Fibroblast of lung (primary cell): ENCODE measurements at regions not wholly inside any gene's neighbourhood (a gene's known extent, or its start where the extent isn't known, plus 50 kb on each side); places are given as distances from the start of the nearest gene placed in this dataset.

ENCODE experiments used
- DNase-seq, 2 donors: peaks; one replicate each; pipeline versions ENCODE4 v3.0.0 to v3.0.0-alpha.2; 2010; ENCODE audit warnings: low read depth in 2 of 2
- H2AFZ ChIP-seq: 2 replicates; pipeline ENCODE4 v1.5.1; 2012; ENCODE audit warnings: low read length, control low read depth, inconsistent platforms
- H3K27ac ChIP-seq: 2 replicates; pipeline ENCODE4 v1.5.1; 2011; ENCODE audit warnings: low read length, control low read depth; ENCODE audit not compliant: insufficient read depth
- H3K27me3 ChIP-seq: 2 replicates; pipeline ENCODE4 v1.5.1; 2011; ENCODE audit warnings: mild to moderate bottlenecking, low read length; ENCODE audit not compliant: control insufficient read depth, insufficient read depth
- H3K36me3 ChIP-seq: 2 replicates; pipeline ENCODE4 v1.5.1; 2011; ENCODE audit warnings: low read length; ENCODE audit not compliant: control insufficient read depth, insufficient read depth
- H3K4me1 ChIP-seq: 2 replicates; pipeline ENCODE4 v1.5.1; 2011; ENCODE audit warnings: low read length; ENCODE audit not compliant: control insufficient read depth, insufficient read depth; ENCODE audit errors: extremely low read depth
- H3K4me2 ChIP-seq: 2 replicates; pipeline ENCODE4 v1.5.1; 2011; ENCODE audit warnings: low read length, control low read depth; ENCODE audit not compliant: insufficient read depth; ENCODE audit errors: extremely low read depth
- H3K4me3 ChIP-seq, 4 experiments: fragments of 200-600 bp in 1 of 4; sonication (generic) in 1 of 4; replicated peaks in 1 of 4; 2 replicates each; pipeline ENCODE4 v1.5.1; 2011 to 2016; ENCODE audit warnings: low read length in 4 of 4, low read depth in 3 of 4, mild to moderate bottlenecking in 3 of 4, control low read depth in 2 of 4, inconsistent platforms in 1 of 4, mixed read lengths in 1 of 4; ENCODE audit not compliant: insufficient read depth in 1 of 4; ENCODE audit errors: control extremely low read depth in 1 of 4
- H3K79me2 ChIP-seq: 2 replicates; pipeline ENCODE4 v1.5.1; 2012; ENCODE audit warnings: mild to moderate bottlenecking, low read length, inconsistent platforms; ENCODE audit not compliant: control insufficient read depth, insufficient read depth
- H3K9ac ChIP-seq: 2 replicates; pipeline ENCODE4 v1.5.1; 2011; ENCODE audit warnings: mild to moderate bottlenecking, low read length, control low read depth; ENCODE audit not compliant: insufficient read depth
- H3K9me3 ChIP-seq: 2 replicates; pipeline ENCODE4 v1.5.1; 2012; ENCODE audit warnings: low read depth, low read length; ENCODE audit not compliant: control insufficient read depth, insufficient read depth
- H4K20me1 ChIP-seq: 2 replicates; pipeline ENCODE4 v1.5.1; 2011; ENCODE audit warnings: low read length; ENCODE audit not compliant: control insufficient read depth, insufficient read depth; ENCODE audit errors: extremely low read depth
- CTCF ChIP-seq, 2 donors: IDR thresholded peaks in 1 of 2; conservative IDR thresholded peaks in 1 of 2; 1 replicate in 1 of 2; 2 replicates in 1 of 2; pipeline ENCODE4 v1.5.1; 2011 to 2012; ENCODE audit warnings: low read length in 2 of 2, control low read depth in 1 of 2, inconsistent platforms in 1 of 2, low read depth in 1 of 2, mild to moderate bottlenecking in 1 of 2
- EZH2 ChIP-seq: IDR thresholded peaks from 2 replicates; pipeline ENCODE4 v1.5.1; 2012; ENCODE audit warnings: low read length, control low read depth, mild to moderate bottlenecking; ENCODE audit errors: missing control alignments

GRCh38 chr7:118129041-118129795, 54.7 kb upstream of the LSM8 start:
- H2AFZ ChIP-seq: no peak overlapping the region
- no peak overlapping the region for H3K9ac ChIP-seq
- no peak for TF ChIP-seq EZH2
- no peak for TF ChIP-seq CTCF (conservative IDR thresholded peaks at IDR 0.05 in 1 of 2, IDR thresholded peaks at IDR 0.05 in 1 of 2; ENCODE audit: low read depth in 1 of 2, low read length in 2 of 2)
- H3K4me2 ChIP-seq: no peak overlapping the region
- H3K27ac ChIP-seq: no peak overlapping the region
- H3K9me3 ChIP-seq: no peaks in the 10 kb centered on the region
- no peaks in the 10 kb centered on the region for H4K20me1 ChIP-seq
- no peak overlapping the region for H3K4me3 ChIP-seq
- no peaks in the 10 kb centered on the region for H3K79me2 ChIP-seq
- no peaks in the 10 kb centered on the region for H3K27me3 ChIP-seq
- no peak for DNase-seq
- H3K4me1 ChIP-seq: no peaks in the 10 kb centered on the region
- no peaks in the 10 kb centered on the region for H3K36me3 ChIP-seq

- Histone ChIP-seq H3K4me2 (no peak overlapping the region), H3K4me3 (no peak overlapping the region), H3K79me2 (no peaks in the 10 kb centered on the region), H3K27ac (no peak overlapping the region), H3K27me3 (no peaks in the 10 kb centered on the region), H3K9me3 (no peaks in the 10 kb centered on the region), H3K4me1 (no peaks in the 10 kb centered on the region), H2AFZ (no peak overlapping the region), H3K36me3 (no peaks in the 10 kb centered on the region), H3K9ac (no peak overlapping the region), H4K20me1 (no peaks in the 10 kb centered on the region)
- DNase-seq: no peak
- TF ChIP-seq CTCF (conservative IDR thresholded peaks at IDR 0.05 in 1 of 2, IDR thresholded peaks at IDR 0.05 in 1 of 2; ENCODE audit: low read depth in 1 of 2, low read length in 2 of 2) (no peak), EZH2 (no peak)
These were observed 51.2 kb upstream of the LSM8 start for GRCh38 chr7:118132764-118133163.
